Esophagus squamous epithelium (tissue), 5 donors: ENCODE measurements at regions not wholly inside any gene's neighbourhood (a gene's known extent, or its start where the extent isn't known, plus 50 kb on each side); places are given as distances from the start of the nearest gene placed in this dataset.

Source experiments
- DNase-seq: peaks from one replicate; lab custom pipeline; 2025; lab: John Stamatoyannopoulos, UW
- H3K27ac ChIP-seq, 4 donors: fragments of 200-600 bp; sonication (generic); one replicate each; pipeline ENCODE4 v1.5.1; 2016 to 2019; ENCODE audit warnings: mild to moderate bottlenecking in 1 of 4
- H3K27me3 ChIP-seq, 4 donors: fragments of 200-600 bp; sonication (generic); 1 replicate in 3 of 4; 2 replicates in 1 of 4; pipeline versions ENCODE4 v1.5.1 to v1.6.0; 2017 to 2021; ENCODE audit warnings: antibody characterized with exemption in 1 of 4
- H3K36me3 ChIP-seq, 3 donors: fragments of 200-600 bp; sonication (generic); one replicate each; pipeline ENCODE4 v1.5.1; 2016 to 2019
- H3K4me1 ChIP-seq, 3 donors: fragments of 200-600 bp; sonication (generic); one replicate each; pipeline ENCODE4 v1.5.1; 2017 to 2019
- H3K4me3 ChIP-seq, 4 donors: fragments of 200-600 bp; sonication (generic); 1 replicate in 3 of 4; 2 replicates in 1 of 4; pipeline ENCODE4 v1.5.1; 2016 to 2019; ENCODE audit warnings: mild to moderate bottlenecking in 2 of 4, moderate library complexity in 1 of 4
- H3K9me3 ChIP-seq, 3 donors: fragments of 200-600 bp; sonication (generic); one replicate each; pipeline ENCODE4 v1.5.1; 2016 to 2019
- POLR2A ChIP-seq, 4 donors: fragments of 450-650 bp; IDR thresholded peaks; one replicate each; pipeline ENCODE4 v1.6.1; 2017; ENCODE audit warnings: antibody characterized with exemption in 4 of 4, mild to moderate bottlenecking in 4 of 4, moderate library complexity in 3 of 4
- WGBS, 2 donors: methylation state at CpG; one replicate each; pipeline ENCODE4 v1.1.5; 2018; 5-methylcytosine and 5-hydroxymethylcytosine counted together
- intact Hi-C: fragments of 100-400 bp; cut with DNase I; formaldehyde crosslinking; loops from one replicate; pipeline ENCODE4 v1.15.0; 2022
- TF ChIP-seq, protein P1 (sequence below), 6 experiments: fragments of 450-650 bp in 4 of 6; fragments of 200-600 bp in 2 of 6; sonication (generic) in 2 of 6; IDR thresholded peaks; one replicate each; pipeline ENCODE4 v1.5.1; 2016 to 2019; ENCODE audit warnings: antibody characterized with exemption in 6 of 6, mild to moderate bottlenecking in 4 of 6, moderate library complexity in 4 of 6
- donor health status: DM: yes; HTN: yes; CAD: no.

DNA sequence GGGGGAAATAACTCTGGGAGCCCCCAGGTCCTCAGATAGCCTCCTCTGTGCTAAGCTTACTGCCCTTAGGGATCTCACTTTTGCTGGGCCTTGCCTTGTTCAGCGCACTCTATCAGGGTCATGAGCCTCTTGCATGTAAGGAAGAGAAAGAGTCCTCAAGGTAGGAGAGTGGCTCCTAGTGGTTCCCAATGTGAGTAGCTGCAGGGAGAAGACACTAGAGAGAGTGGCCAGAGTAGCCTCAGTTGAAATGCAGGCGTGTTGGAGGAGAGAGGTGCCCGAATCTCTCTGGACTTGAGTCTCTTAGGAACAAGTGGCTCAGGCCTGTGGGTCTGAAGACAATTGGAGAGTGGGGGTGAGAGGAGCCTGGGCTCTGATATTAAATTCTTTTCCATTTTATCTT, 94.3 kb upstream of the SORCS3 start:
- H3K9me3 ChIP-seq, result no peaks in the 10 kb centered on the region
- no peak overlapping the region for H3K27ac ChIP-seq
- TF ChIP-seq, protein P1, sequence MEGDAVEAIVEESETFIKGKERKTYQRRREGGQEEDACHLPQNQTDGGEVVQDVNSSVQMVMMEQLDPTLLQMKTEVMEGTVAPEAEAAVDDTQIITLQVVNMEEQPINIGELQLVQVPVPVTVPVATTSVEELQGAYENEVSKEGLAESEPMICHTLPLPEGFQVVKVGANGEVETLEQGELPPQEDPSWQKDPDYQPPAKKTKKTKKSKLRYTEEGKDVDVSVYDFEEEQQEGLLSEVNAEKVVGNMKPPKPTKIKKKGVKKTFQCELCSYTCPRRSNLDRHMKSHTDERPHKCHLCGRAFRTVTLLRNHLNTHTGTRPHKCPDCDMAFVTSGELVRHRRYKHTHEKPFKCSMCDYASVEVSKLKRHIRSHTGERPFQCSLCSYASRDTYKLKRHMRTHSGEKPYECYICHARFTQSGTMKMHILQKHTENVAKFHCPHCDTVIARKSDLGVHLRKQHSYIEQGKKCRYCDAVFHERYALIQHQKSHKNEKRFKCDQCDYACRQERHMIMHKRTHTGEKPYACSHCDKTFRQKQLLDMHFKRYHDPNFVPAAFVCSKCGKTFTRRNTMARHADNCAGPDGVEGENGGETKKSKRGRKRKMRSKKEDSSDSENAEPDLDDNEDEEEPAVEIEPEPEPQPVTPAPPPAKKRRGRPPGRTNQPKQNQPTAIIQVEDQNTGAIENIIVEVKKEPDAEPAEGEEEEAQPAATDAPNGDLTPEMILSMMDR (IDR thresholded peaks at IDR 0.05), result no peak
- no peak for TF ChIP-seq POLR2A (IDR thresholded peaks at IDR 0.05)
- H3K27me3 ChIP-seq, result no peaks in the 10 kb centered on the region
- no peak for DNase-seq
- H3K36me3 ChIP-seq, result no peaks in the 10 kb centered on the region
- intact Hi-C loops, result no loop called here
- WGBS, 2 donors, result 52 to 81% methylated on average over 3 of the region's 3 CpGs
- no peak overlapping the region for H3K4me3 ChIP-seq
- no peaks in the 10 kb centered on the region for H3K4me1 ChIP-seq

DNA sequence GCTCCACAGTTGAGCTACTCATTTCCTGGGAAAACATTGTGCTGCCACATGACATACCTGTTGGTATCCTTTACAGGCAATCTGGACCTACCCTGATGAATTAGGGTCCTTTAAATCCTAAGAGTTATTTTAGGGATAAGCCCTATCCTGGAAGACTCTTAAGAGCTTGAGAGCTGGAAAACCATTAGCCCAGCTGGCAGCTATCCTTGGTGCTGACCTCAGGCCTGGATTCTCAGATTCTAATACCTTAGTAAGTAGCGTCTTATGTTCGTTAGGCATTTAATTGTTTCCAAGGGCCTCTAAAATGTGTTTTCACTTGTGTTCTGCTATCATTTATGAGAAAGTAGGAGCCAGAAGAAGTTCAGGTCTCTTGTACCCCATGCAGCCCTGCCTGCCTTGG, 93.0 kb upstream of the SORCS3 start:
- Histone ChIP-seq H3K36me3 (no peaks in the 10 kb centered on the region), H3K27ac (no peak overlapping the region), H3K9me3 (no peaks in the 10 kb centered on the region), H3K4me3 (no peak overlapping the region), H3K27me3 (no peaks in the 10 kb centered on the region), H3K4me1 (no peaks in the 10 kb centered on the region)
- no peak for DNase-seq
- TF ChIP-seq POLR2A (IDR thresholded peaks at IDR 0.05), result no peak
- TF ChIP-seq, protein P1 (IDR thresholded peaks at IDR 0.05), result no peak
- intact Hi-C loops, result no loop called here
- 41 to 68% methylated on average over 2 of the region's 2 CpGs for WGBS, 2 donors

DNA sequence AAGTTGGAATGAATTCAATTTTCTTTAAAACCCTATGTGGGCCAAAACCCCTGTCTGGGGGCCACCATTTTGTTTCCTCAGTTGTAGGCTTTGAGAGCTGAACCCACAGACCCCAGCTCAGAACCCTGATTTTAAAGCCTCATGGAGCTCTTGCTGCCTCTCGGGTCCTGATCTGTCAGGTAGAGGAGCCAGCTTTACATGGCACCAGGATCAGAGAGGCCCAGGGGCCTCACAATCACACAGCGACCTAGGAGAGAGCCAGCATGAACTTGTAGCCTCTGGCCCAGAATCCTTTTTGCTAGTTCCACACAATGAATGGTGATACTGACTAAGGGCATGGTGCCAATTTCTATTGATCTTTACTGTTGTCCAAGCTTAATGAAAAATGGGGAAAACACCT, 84.3 kb upstream of the SORCS3 start:
- Histone ChIP-seq H3K4me3 (no peak overlapping the region), H3K4me1 (no peaks in the 10 kb centered on the region), H3K27me3 (no peaks in the 10 kb centered on the region), H3K9me3 (no peaks in the 10 kb centered on the region), H3K27ac (no peak overlapping the region), H3K36me3 (no peaks in the 10 kb centered on the region)
- WGBS, 2 donors, result 65 to 73% methylated on average over 2 of the region's 2 CpGs
- intact Hi-C loops, result no loop called here
- TF ChIP-seq, protein P1 (IDR thresholded peaks at IDR 0.05), result no peak
- no peak for TF ChIP-seq POLR2A (IDR thresholded peaks at IDR 0.05)
- no peak for DNase-seq

DNA sequence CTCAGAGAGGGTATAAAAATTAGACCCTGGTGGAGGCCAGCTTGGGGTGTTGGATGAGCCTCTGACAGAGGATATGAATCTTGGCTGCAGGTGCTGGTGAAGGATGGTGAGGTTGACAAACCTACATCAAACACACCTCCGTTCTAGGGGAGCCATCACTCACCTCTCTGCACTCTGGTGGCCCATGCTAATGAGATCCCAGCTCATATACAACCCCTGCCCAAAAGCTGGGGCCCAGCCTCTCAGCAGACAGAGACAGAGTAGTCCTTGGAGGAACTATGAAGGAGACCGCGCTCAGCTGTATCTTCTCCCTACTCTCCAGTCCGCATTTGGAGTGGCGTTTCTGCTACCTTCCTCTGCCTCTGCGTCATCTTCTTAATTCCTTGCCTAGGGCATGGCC, 83.1 kb upstream of the SORCS3 start:
- H3K27me3 ChIP-seq, result no peaks in the 10 kb centered on the region
- no peak for DNase-seq

DNA sequence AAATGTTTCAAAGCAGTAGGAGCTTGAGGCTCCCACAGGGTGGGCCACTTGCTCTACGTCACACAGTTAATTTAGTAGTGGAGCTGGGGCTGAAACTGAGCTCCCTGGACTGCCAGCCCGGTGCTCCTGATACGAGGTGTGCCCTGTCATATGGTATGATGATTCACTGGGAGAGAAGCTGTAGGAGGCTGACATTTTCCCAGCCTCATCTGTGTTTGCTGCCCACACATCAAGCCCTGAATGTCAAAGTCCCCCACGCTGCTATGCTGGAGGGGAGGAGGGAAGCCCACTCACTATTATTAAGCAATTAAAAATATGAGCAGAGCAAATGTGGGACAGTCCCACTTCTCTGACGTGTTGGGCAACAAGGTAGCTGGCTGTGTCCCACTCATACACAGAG, 81.2 kb upstream of the SORCS3 start:
- no peaks in the 10 kb centered on the region for H3K27me3 ChIP-seq
- no peak for TF ChIP-seq POLR2A (IDR thresholded peaks at IDR 0.05)
- TF ChIP-seq, protein P1 (IDR thresholded peaks at IDR 0.05), result no peak
- intact Hi-C loops, result no loop called here
- H3K36me3 ChIP-seq, result no peaks in the 10 kb centered on the region
- no peaks in the 10 kb centered on the region for H3K4me1 ChIP-seq
- H3K9me3 ChIP-seq, result no peaks in the 10 kb centered on the region
- WGBS, 2 donors, result 49 to 57% methylated on average over 2 to 4 of the region's 5 CpGs
- DNase-seq, result no peak
- no peak overlapping the region for H3K4me3 ChIP-seq
- no peak overlapping the region for H3K27ac ChIP-seq

More for the DNA sequence above, 83.1 kb upstream of the SORCS3 start:
- Histone ChIP-seq H3K9me3 (no peaks in the 10 kb centered on the region), H3K4me1 (no peaks in the 10 kb centered on the region), H3K4me3 (no peak overlapping the region), H3K27ac (no peak overlapping the region), H3K36me3 (no peaks in the 10 kb centered on the region)
- 72 to 77% methylated on average over 6 of the region's 6 CpGs for WGBS, 2 donors
- intact Hi-C loops, result no loop called here
- no peak for TF ChIP-seq POLR2A (IDR thresholded peaks at IDR 0.05)
- TF ChIP-seq, protein P1 (IDR thresholded peaks at IDR 0.05), result no peak
